Ovary (tissue), 3 donors: ENCODE measurements at regions not wholly inside any gene's neighbourhood (a gene's known extent, or its start where the extent isn't known, plus 50 kb on each side); places are given as distances from the start of the nearest gene placed in this dataset.

Experiments used
- EP300 ChIP-seq: sonication (generic); formaldehyde crosslinking; IDR thresholded peaks from one replicate; pipeline ENCODE4 v1.6.1; 2017; ENCODE audit warnings: antibody characterized with exemption
- POLR2A ChIP-seq: fragments of 450-650 bp; IDR thresholded peaks from one replicate; pipeline ENCODE4 v1.6.1; 2017; ENCODE audit warnings: antibody characterized with exemption, mild to moderate bottlenecking, moderate library complexity
- TF ChIP-seq, protein P1 (sequence below), 3 donors: fragments of 450-650 bp in 2 of 3; fragments of 200-600 bp in 1 of 3; IDR thresholded peaks; one replicate each; pipeline versions ENCODE4 v1.5.1 to v1.8.0; 2016 to 2022; ENCODE audit warnings: antibody characterized with exemption in 3 of 3, mild to moderate bottlenecking in 1 of 3
- donor health status: DM: no; HTN: no; CAD: no.

DNA sequence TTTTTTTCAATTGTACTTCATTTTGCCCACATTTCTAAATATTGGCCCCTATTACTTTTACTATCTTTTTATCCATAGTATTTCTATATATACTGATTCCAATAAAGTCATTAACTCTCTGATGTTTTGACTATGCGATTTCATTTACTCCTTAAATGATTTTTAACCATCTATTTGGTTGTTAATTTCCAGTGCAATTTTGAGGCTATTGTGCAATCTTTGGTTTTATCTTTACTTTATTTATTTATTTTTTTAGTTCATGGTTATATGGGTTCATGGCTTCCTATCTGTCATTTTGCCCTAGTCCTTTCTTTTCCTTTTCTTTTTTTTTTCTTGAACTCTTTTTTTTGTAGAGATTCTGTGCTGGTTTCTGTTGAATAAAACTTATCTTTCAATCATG, 1408.0 kb upstream of the GBE1 start:
- TF ChIP-seq, protein P1, sequence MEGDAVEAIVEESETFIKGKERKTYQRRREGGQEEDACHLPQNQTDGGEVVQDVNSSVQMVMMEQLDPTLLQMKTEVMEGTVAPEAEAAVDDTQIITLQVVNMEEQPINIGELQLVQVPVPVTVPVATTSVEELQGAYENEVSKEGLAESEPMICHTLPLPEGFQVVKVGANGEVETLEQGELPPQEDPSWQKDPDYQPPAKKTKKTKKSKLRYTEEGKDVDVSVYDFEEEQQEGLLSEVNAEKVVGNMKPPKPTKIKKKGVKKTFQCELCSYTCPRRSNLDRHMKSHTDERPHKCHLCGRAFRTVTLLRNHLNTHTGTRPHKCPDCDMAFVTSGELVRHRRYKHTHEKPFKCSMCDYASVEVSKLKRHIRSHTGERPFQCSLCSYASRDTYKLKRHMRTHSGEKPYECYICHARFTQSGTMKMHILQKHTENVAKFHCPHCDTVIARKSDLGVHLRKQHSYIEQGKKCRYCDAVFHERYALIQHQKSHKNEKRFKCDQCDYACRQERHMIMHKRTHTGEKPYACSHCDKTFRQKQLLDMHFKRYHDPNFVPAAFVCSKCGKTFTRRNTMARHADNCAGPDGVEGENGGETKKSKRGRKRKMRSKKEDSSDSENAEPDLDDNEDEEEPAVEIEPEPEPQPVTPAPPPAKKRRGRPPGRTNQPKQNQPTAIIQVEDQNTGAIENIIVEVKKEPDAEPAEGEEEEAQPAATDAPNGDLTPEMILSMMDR (IDR thresholded peaks at IDR 0.05) = no peak
- TF ChIP-seq EP300 (no peak), POLR2A (no peak)
